Endothelial cell of hepatic sinusoid (primary cell): ENCODE measurements at regions not wholly inside any gene's neighbourhood (a gene's known extent, or its start where the extent isn't known, plus 50 kb on each side); places are given as distances from the start of the nearest gene placed in this dataset.

Experiments used
- in situ Hi-C: cut with HindIII; loops from 2 replicates; pipeline ENCODE4 v1.10.0; 2017; ENCODE audit warnings: low sequenced_read_pairs

DNA sequence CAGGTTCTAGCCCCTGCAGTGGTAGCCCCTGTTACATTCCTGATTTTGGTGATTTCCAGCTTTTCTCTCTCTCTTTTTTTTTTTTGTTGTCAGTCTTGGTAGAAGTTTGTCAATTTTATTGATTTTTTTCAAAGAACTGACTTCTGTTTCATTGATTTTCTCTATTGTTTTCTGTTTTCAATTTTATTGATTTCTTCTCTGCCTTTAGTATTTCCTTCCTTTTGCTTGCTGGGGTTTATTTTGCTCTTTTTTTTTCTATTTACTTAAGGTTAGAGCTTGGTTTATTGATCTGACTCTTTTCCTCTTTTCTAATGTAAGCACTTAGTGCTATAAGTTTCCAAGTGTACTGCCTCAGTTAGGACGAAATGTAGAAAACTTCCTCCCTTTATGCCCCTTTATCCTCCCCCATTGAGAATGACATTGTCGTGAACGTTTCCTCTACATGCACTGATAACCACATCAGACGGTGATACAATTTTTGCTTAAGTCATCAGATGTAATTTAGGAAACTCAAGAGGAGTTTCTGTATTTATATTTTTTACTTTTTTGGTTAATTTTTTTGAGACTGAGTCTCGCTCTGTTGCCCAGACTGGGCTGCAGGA, 81.1 kb upstream of the HS6ST1 start:
- in situ Hi-C loops, result no loop called here

DNA sequence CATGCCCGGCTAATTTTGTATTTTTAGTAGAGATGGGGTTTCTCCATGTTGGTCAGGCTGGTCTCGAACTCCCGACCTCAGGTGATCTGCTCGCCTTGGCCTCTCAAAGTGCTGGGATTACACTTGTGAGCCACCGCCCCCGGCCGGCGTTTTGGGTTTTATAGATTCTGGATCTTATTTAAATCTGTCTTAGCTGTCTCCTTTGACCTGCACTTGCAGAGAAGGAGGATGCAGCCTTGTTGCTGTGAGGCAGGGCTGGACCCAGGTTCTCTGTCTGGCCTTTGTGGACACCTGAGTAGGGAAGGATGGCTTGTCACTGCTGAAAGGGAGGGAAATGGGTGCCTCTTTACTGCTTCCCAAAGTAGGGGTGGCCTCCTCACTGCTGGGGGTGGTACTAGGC, 83.0 kb upstream of the HS6ST1 start:
- in situ Hi-C loops, result no loop called here

DNA sequence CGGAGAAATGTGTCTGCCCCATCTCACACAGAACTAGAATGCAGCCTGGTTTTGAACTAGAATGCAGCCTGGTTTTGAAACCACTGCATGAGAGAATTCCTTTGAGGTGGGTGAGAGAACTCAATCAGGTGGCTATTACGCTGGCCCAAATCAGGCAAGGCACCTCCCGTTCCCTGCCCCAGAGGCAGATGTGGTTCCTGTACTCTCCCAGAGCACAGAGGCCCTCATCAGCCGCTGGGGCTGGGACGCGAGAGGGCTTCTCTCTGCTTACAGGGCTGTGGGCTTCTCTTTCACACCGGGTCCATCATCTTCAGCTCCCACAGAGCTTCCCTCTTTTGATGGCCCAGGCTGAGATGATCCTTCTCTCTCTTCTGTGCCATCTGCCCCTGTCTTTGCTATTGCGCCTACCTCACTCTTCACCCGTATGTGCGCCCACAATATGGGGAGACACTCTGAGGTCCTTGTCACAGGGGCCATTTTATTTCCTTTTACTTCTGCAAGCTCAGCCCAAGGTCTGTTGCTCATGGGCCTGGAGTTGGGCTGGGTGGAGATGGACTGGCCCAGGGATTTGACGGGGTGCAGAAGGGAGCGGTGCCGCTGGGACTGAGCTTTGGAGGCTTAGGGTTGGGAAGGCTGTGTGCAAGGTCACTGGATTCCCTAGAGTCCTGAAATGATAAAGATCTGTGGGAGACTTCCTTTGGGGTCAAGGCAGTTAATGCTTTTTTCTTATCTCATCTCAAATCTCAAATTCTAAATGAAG, 84.4 kb upstream of the HS6ST1 start:
- in situ Hi-C loops, result no loop called here

- in situ Hi-C loops, result no loop called here
Measured at GRCh38 chr2:128403814-128404708, 85.4 kb upstream of the HS6ST1 start.

DNA sequence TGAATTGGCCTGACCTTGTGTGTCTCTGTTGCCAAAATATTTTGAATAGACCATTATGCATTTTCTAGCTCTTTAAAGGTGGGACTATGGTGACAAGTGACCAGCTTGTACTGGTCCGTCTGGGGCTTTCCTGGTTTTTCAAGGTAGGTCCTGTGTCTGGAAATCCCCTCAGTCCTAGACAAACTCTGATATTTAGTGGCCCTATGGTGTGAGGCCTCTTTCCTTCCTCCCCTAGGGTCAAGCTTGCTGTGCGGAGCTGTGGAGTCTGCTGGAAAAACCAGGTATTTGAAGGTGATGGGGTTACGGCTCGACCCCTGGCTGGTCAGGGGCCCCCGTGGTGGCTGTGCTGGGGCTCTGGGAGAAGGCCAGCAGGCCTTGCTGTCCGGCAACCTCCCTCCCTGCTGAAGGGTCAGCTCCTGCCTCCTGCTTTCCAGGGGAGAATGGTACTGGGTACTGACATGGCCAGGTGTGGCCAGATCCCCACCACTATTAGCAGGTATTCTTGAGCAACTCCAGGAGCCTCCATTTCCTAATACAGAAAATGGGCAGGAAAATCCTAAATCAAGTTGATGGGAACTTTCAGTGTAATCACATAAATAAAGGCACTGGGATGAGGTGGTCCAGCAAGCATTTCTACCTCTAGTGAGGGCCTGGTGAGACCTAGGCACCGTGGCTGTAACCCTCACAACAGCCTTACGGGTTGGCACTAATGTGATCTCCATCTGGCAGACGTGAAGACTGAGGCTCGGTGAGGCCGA, 86.2 kb upstream of the HS6ST1 start:
- in situ Hi-C loops, result no loop called here

GRCh38 chr2:128405467-128405900, 86.8 kb upstream of the HS6ST1 start:
- in situ Hi-C loops, result no loop called here

GRCh38 chr2:128405981-128406613, 87.4 kb upstream of the HS6ST1 start:
- in situ Hi-C loops, result no loop called here

- in situ Hi-C loops, result no loop called here
Measured at GRCh38 chr2:128406736-128407554, 88.3 kb upstream of the HS6ST1 start.

DNA sequence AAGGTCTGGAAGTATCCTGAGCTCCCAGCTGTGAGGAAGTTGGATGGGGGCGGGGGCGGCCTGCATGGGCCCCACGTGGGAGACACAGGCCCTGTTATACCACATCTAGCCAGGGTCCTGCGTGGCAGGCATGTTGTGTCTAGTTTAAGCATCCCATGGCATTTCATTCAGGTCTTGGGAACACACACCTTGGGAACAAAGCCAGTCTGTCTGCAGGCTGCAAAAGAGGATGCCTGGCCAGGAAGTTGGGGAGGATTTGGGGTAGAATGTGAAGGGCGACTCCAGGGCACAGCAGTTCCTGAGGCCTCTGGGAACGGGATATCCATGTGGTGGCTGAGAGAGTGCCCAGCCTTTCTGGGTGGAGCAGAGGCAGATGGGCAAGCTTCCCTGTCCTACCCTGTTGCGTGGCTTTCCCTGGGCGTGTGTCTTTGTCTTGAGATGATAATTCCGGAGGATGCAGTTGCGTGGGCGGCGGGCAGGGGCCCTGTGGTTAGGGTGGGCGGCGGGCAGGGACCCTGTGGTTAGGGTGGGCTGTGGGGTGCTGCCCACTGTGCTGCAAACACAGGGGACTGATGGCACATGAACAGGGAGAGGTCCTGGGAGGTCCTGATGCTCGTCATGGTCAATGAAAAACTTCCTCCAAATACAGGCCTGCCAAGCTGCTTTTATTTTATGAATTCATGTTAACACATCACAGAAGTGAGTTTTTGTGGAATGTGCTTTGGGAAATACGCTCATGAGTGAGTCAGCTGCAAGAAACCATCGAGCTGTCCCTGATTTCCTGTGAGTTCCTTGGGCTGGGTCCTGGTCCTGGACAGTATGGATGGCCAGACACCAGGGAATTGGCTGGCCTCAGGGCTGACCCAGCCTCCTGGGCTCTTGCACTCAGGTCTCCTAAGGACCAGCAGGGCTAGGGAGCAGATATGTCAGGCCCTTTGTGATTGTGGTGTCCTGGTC, 90.0 kb upstream of the HS6ST1 start:
- in situ Hi-C loops, result no loop called here

- in situ Hi-C loops, result no loop called here
Measured at GRCh38 chr2:128409326-128410034, 90.8 kb upstream of the HS6ST1 start.

DNA sequence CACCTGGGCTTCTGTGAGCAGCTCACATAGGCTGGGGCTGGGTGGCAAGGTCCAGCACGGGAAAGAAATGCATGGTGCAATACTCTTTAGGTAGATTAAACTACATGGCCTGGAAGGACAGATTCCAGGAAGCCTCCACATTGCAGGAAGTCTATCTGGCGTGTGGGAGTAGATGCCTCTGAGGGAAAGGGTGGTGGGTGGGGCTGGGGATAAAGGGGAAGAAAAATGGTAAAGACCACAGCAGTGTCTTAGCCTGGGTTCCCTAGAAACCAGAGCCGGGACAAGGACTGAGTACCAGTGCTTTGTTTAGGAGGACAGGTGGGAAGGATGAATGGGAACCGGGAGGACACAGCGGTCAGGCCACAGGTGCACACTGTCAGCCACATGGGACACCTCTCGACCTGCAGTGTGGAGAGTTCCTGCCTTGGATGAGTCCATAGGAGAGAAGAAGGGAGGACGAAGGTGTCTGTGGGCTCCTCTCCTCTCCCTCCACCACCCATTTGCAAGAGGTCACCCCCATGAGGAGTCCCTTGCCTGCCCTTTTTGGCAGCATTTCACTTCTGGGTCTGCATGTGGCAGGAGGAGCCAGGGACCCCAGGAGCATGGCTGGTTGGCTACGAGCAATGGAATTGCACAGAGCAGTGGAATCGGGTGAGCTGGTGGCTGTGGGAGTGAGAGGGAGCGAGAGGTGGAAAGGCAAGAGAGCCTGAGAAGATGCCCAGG, 91.5 kb upstream of the HS6ST1 start:
- in situ Hi-C loops, result no loop called here

DNA sequence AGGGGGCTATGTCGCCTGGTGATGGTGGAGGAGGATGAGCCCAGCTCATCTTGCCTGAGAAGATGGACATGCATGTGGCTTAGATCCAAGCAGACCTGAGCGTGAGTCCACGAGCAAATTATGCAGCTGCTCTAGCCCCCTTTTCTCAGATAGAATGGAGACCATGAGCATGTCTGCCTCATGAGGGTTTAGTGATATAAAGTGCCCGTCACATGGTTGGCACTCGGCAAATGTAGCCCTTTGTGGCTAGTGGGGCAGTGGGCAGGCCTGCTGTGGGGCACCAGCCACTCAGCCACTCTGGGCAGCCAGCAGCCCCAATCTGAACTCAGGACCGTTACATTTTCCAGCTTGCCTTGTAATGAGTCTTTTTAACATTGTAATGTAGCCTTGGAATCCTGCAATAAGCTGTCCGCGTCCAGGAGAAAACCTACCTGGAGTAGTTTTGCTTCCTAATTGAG, 92.1 kb upstream of the HS6ST1 start:
- in situ Hi-C loops, result no loop called here

GRCh38 chr2:128411431-128411830, 92.8 kb upstream of the HS6ST1 start:
- in situ Hi-C loops, result no loop called here

GRCh38 chr2:128412181-128412871, 93.7 kb upstream of the HS6ST1 start:
- in situ Hi-C loops, result no loop called here

DNA sequence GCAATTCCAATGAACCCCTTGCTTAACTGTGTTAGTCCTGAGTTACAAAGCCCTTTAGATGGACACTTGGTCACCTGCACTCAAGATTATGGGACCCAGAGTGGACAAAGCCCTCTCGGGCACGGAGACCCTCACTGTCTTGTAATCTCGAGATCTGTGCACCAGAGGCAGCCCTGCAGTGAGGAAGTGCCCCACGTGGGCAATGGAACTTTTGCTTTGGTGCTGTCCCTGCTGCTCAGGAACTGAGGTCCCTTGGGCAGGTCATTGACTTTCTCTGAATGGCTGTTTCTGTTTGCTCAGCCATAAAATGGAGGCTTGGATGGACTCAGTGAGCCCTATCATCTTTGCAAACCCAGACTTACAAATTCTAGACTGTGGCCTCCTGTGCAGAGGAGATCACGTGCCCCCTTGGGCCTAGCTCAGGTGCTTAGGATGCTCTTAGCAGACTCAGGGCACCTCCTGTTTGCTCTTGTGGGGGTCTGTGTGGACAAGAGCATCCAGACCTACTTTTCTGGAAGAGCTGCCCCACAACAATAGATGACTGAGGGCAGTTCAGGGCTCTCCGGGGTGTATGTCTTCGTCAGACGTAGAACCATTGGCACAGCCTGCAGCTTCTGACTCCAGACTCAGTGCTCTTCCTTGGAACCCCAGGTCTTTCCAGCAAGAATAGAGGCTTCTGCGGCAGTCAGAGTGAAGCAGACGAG, 94.5 kb upstream of the HS6ST1 start:
- in situ Hi-C loops, result no loop called here
